ENCODE measurements at regions not wholly inside any gene's neighbourhood (a gene's known extent, or its start where the extent isn't known, plus 50 kb on each side); places are given as distances from the start of the nearest gene placed in this dataset.

DNA sequence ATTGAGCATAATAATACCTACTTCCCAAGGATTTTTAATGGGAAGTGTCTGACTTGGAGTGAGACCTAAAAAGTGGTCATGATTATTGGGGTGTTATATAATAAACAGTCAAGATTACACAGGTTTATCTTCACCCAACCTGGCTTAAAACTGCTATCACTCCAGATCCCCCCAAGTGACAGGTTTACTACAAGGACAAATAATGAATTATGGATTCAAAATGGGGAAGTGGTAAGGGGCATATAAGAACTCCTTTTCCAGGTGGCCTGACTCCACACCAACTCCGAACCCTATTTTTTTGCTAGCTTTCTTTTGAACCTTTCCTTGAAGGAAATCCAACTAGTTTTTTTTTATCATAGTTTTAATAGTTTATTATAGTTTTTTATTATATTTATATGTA lies 663.0 kb upstream of the FANCL start:
- peaks cover 4% of the 10 kb centered on the region for H3K27me3 Mint-ChIP-seq
- H3K36me3 Mint-ChIP-seq, result no peaks in the 10 kb centered on the region
- no peak overlapping the region for H3K4me3 Mint-ChIP-seq
- no peak overlapping the region for H3K27ac Mint-ChIP-seq
- no peaks in the 10 kb centered on the region for H3K9me3 Mint-ChIP-seq
- no peaks in the 10 kb centered on the region for H3K4me1 Mint-ChIP-seq

DNA sequence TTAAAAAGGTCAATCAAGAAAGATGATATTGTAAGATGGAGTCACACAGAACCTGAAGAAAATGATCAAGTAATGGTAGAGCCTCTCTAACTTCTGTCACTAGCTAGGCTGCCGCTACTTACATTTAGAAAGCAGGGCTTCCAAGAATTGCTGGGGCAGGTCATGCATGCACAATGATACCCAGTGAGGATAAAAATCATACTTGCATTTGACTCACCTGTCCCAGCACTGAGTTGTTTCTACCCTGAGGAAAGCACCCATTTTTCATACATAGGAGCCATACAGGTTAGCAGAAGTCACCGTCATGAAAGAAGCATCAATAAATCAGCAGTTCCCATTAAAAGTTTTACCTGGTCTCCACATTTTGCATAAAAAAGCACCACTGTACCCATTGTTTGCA lies 662.3 kb upstream of the FANCL start:
- Mint-ChIP-seq H3K9me3 (no peaks in the 10 kb centered on the region), H3K27me3 (peaks cover 4% of the 10 kb centered on the region), H3K27ac (no peak overlapping the region), H3K4me1 (no peaks in the 10 kb centered on the region), H3K36me3 (no peaks in the 10 kb centered on the region), H3K4me3 (no peak overlapping the region)

DNA sequence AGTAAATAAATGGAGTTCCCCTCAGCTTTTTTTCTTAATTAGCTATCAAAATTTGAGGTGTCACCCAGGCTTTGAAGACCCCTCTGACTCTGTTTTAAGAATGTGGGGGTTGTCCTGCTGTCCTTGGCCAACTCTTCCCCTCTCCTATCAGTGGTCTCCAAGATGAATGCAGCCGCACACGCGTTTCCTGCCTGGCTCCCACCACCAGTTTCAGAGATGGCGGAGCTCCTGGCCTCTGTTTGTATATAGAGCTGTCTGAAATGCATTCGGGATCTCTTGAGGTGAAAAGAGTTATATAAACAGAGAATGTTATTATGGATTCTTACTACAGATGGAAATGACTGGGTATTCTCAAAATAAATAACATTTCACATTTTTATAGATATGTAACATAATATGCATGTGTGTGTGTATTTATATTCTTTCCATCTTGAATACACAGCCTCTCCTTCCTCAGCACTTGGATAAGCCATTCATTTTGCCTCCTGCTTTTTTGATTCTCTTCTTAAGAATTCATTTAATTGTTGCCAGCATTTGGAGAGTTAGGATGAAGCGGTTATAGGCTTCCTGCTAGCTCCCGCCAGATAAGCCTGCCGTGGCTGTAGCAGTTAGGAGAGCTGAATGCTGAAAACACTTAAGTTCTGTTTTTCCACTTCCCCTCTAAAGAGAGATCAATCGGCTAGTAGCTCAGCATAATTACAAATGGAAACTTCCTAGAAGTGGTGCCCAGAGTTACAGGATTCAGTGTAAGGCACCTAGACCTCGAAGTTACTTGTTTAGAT lies 659.3 kb upstream of the FANCL start:
- peaks cover 4% of the 10 kb centered on the region for H3K27me3 Mint-ChIP-seq
- H3K27ac Mint-ChIP-seq, result no peak overlapping the region
- H3K4me3 Mint-ChIP-seq, result no peak overlapping the region
- H3K4me1 Mint-ChIP-seq, result no peaks in the 10 kb centered on the region
- H3K36me3 Mint-ChIP-seq, result no peaks in the 10 kb centered on the region
- no peaks in the 10 kb centered on the region for H3K9me3 Mint-ChIP-seq

DNA sequence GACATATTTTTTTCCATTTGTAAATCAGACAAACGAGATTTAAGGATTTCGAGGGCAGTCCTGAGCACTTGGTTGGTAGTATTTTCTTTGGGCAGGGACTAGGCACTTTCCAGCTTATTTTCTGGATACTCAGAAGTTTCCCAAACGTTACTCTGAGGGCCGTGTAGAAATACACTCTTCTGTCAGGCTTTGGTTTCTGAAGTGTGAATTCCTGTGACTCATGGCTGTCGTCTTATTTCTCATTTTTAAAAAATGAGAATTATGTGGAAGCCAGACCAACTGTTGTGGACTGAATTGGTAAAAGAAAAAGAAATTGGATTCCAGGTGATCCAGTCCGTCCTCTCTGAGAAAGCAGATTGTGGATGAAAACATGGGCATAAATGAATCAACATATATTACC lies 658.6 kb upstream of the FANCL start:
- Mint-ChIP-seq H3K9me3 (no peaks in the 10 kb centered on the region), H3K27me3 (peaks cover 4% of the 10 kb centered on the region), H3K36me3 (no peaks in the 10 kb centered on the region), H3K27ac (no peak overlapping the region), H3K4me3 (no peak overlapping the region), H3K4me1 (no peaks in the 10 kb centered on the region)

DNA sequence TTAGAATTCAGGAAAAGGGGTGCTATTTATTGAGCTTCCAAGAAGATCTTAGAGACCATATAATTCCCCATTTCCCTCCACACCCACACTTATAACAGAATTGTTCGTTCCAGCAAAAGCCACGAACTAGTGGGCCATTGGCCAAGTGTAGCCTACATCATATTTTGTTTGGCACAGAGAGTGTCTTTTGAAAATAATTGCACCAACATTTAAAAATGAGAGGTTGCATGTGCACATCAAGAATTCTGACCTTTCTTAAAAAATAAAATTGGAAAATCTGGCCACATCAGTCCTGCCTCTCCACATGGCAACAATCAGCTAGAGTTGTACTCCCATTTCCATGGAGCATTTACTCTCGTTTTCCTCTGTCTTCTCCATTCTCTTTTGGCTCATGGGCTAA lies 655.5 kb upstream of the FANCL start:
- Mint-ChIP-seq H3K36me3 (no peaks in the 10 kb centered on the region), H3K9me3 (no peaks in the 10 kb centered on the region), H3K27me3 (peaks cover 6% of the 10 kb centered on the region), H3K4me3 (no peak overlapping the region), H3K4me1 (no peaks in the 10 kb centered on the region), H3K27ac (no peak overlapping the region)

DNA sequence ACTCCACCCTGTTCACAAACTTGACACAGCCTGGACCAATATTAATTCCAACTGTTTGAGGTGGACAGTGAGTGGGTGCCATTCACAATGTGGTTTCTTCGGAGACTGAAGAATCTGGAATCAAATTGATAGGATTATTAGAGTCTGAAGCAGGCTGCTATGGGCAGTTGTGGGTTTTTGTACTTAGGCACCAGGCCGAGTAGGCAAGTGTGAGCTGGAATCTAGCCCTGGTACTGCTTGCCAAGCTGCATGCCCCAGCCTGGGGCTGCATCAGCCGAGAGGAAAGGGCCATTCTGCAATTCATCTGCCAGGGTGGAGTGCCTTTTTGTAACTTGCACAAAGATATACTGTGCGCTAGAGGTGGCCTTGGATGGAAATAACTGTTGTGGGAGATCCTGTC lies 654.7 kb upstream of the FANCL start:
- H3K4me3 Mint-ChIP-seq, result no peak overlapping the region
- H3K4me1 Mint-ChIP-seq, result no peaks in the 10 kb centered on the region
- peaks cover 6% of the 10 kb centered on the region for H3K27me3 Mint-ChIP-seq
- H3K27ac Mint-ChIP-seq, result no peak overlapping the region
- H3K36me3 Mint-ChIP-seq, result no peaks in the 10 kb centered on the region
- no peaks in the 10 kb centered on the region for H3K9me3 Mint-ChIP-seq

DNA sequence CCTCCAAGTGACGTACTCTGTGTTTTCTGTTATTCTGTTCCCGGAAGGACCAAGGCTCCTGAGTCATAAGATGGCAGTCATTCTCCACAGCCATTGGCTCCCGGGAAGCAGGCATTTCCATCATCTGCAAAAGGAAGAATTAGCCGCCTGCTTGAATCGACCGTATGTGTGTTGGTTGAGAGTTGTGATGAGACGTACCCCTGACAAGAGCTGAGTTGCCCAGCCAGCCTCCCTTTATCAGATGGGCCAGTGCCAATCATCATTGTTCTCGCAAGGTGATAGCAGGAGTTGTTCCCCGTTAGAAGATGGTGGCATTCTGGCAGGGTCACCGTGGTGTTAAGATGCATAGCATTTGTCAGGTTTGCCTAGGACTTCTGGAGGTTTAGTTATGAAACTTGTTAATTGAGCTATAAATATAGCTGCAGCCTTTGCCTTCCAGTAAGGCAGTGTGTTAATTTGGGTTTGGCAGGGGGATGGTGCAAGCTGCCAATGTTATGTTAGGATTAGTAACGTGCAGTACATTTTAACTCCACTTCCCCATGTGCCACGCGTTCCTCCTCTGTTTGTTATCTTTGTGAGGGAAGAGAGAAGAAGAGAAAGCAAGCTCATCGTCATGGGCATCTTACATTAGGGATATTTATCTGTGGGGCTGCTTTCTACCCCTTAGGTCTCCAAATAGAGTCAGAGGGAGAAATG lies 652.7 kb upstream of the FANCL start:
- Mint-ChIP-seq H3K27me3 (peaks cover 1% of the 10 kb centered on the region), H3K4me3 (no peak overlapping the region), H3K27ac (no peak overlapping the region), H3K4me1 (no peaks in the 10 kb centered on the region), H3K9me3 (no peaks in the 10 kb centered on the region), H3K36me3 (no peaks in the 10 kb centered on the region)

DNA sequence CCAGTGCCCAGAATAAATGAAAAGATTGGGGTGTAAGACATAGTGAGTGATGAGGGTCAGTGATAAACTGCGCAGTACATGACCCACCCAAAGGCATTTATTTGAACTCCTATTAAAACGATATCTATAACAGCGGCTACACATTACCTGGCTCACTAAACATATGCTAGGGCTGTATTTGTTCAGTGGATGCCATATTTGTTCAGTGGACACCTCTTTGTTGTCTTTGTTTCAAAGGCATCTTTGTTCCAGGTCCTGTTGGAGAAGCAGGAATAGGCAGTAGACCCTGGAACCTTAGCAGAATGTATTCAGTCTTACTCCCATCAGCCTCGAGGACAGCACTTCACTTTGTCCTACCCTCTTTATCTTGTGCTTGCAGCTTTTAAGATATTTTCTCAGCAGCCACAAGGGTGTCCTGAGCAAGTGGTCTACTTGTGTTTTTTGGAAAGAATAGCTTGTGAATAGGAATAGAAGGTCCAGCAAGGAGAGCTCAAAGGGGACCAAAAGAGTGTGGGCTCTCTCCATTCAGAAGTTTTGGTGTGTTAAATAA lies 650.8 kb upstream of the FANCL start:
- H3K4me1 Mint-ChIP-seq, result no peaks in the 10 kb centered on the region
- no peak overlapping the region for H3K4me3 Mint-ChIP-seq
- no peak overlapping the region for H3K27ac Mint-ChIP-seq

DNA sequence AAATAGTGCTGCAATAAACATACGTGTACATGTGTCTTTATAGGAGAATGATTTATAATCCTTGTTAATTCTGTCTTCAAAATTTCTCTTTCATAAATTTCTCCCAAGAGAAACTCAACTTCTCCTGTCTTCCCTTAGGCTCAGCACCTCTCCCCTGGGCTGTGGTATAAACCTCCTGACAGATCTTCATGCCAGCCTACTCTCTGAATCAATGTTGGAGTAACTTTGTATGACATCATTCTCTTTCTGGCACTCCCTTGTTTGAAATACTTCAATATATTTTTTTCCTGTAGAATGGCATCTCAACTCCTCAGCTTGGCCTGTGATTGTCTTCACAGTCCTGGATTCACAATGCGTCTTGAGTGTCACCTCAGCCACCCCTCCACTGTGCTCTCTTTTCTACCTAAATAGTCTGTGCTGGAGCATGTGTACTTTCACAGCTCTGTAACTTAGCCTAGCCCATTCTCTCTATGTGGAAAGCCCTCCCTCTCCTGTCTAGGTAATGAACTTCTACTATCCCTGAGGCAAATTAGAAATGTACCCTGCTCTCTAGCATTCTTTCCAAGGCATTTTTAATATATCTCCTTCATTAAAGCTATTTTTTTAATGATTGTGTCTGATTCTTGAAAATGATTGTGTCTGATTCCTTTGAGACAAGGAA lies 649.9 kb upstream of the FANCL start:
- no peak overlapping the region for H3K4me3 Mint-ChIP-seq
- H3K27me3 Mint-ChIP-seq, result peaks cover 1% of the 10 kb centered on the region
- H3K27ac Mint-ChIP-seq, result no peak overlapping the region
- H3K9me3 Mint-ChIP-seq, result no peaks in the 10 kb centered on the region
- no peaks in the 10 kb centered on the region for H3K36me3 Mint-ChIP-seq
- no peaks in the 10 kb centered on the region for H3K4me1 Mint-ChIP-seq

More for the DNA sequence above, 650.8 kb upstream of the FANCL start:
- peaks cover 1% of the 10 kb centered on the region for H3K27me3 Mint-ChIP-seq
- H3K36me3 Mint-ChIP-seq, result no peaks in the 10 kb centered on the region
- no peaks in the 10 kb centered on the region for H3K9me3 Mint-ChIP-seq

DNA sequence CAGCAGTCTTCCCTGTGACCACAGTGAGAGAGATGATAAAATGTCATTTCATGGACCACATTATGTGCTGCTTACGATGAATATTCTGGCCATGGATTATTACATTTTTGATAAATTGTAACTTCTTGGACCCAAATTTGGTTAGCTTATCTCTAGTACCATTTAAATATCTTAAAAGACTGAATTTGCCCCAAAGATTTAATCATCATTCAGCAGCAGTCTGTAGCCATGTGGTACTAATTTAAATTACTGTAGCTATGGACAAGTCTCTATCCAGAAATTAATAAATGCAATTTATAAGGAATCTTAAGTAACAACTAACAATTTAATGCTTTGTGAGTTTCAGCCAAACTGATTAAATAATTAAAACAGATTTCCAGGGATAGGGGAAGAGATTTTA lies 644.9 kb upstream of the FANCL start:
- H3K27me3 Mint-ChIP-seq, result no peaks in the 10 kb centered on the region
- H3K36me3 Mint-ChIP-seq, result no peaks in the 10 kb centered on the region
- no peaks in the 10 kb centered on the region for H3K9me3 Mint-ChIP-seq
- no peaks in the 10 kb centered on the region for H3K4me1 Mint-ChIP-seq
- H3K4me3 Mint-ChIP-seq, result no peak overlapping the region
- no peak overlapping the region for H3K27ac Mint-ChIP-seq

DNA sequence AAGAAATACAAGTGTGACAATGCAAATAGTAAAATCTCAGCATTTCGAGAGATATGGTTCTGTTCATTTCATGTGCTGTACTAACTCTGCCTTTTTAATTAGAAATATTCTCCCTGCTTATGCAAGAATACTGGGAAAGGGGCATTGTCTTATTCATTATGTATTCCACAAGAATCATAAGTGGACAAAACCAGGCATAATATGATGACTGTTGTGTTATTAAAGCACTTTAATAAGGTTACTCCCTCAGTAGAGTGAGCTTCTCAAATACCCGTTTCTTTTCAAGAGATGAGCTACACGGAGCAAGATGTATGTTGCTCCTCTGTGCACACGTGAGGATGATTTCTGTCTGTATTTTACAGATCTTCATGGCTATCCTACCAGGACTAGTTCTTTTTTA lies 638.7 kb upstream of the FANCL start:
- H3K4me1 Mint-ChIP-seq, result no peaks in the 10 kb centered on the region
- no peaks in the 10 kb centered on the region for H3K9me3 Mint-ChIP-seq
- no peaks in the 10 kb centered on the region for H3K27me3 Mint-ChIP-seq
- H3K27ac Mint-ChIP-seq, result no peak overlapping the region
- H3K36me3 Mint-ChIP-seq, result no peaks in the 10 kb centered on the region
- H3K4me3 Mint-ChIP-seq, result no peak overlapping the region

DNA sequence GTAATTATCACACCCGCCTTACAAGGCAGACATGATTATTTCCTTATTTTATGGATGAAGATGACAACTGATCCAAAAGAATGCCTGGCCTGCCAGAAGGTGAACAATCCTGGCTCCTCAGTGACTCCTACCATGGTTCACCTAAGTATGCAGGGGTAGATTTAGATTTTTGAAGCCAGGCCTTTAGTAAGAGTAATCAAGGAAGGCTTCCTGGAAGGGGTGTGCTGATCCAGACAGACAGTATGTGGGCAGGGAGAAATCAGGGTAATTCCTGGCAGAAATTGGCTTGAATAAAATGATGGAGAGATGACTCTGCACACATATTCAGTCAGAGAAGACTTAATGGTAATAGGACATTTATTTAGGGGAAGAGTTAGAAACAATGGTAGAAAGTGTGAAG lies 637.7 kb upstream of the FANCL start:
- no peak overlapping the region for H3K27ac Mint-ChIP-seq
- no peak overlapping the region for H3K4me3 Mint-ChIP-seq
- peaks cover 2% of the 10 kb centered on the region for H3K27me3 Mint-ChIP-seq
- H3K9me3 Mint-ChIP-seq, result no peaks in the 10 kb centered on the region
- H3K4me1 Mint-ChIP-seq, result no peaks in the 10 kb centered on the region
- H3K36me3 Mint-ChIP-seq, result no peaks in the 10 kb centered on the region

DNA sequence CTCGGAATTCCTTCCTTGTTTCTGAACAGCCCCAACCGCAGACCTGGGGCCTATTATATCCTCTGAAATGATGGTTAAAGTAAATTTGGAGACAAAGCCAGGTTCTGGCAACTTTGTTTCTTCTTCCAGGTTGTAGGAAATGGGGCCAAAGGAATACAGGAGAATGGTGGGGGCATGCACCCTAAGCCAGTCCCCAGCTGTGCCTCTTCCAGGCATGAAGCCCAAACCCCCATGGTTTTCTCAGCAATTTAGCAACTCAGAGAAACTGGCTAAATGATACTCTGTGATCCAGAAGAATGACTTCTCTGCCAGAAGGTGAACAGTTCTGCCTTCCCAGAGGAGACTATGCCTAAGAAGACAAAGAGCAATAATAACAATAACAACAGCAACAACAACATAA lies 635.0 kb upstream of the FANCL start:
- Mint-ChIP-seq H3K9me3 (no peaks in the 10 kb centered on the region), H3K4me1 (no peaks in the 10 kb centered on the region), H3K4me3 (no peak overlapping the region), H3K36me3 (no peaks in the 10 kb centered on the region), H3K27ac (no peak overlapping the region), H3K27me3 (peaks cover 2% of the 10 kb centered on the region)

DNA sequence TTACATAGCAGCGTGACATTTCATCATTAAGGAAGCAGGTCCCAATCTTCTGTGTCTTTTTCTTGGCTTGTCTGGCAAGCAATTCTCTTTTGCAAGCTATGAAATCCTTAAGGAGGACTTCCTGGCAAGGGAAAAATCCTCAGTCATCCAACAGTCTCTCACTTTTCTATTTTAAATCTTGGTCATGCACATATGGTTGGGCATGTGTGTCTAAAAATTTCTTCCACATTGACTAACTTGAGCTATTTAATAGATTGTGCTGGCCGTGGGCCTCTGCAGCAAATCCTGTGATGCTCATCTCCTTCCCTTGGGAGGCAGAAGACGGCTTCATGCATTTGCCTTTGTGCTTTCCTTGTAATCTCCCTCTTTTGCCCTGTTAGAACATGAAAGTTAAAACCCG lies 634.3 kb upstream of the FANCL start:
- peaks cover 2% of the 10 kb centered on the region for H3K27me3 Mint-ChIP-seq
- no peaks in the 10 kb centered on the region for H3K9me3 Mint-ChIP-seq
- H3K4me1 Mint-ChIP-seq, result no peaks in the 10 kb centered on the region

DNA sequence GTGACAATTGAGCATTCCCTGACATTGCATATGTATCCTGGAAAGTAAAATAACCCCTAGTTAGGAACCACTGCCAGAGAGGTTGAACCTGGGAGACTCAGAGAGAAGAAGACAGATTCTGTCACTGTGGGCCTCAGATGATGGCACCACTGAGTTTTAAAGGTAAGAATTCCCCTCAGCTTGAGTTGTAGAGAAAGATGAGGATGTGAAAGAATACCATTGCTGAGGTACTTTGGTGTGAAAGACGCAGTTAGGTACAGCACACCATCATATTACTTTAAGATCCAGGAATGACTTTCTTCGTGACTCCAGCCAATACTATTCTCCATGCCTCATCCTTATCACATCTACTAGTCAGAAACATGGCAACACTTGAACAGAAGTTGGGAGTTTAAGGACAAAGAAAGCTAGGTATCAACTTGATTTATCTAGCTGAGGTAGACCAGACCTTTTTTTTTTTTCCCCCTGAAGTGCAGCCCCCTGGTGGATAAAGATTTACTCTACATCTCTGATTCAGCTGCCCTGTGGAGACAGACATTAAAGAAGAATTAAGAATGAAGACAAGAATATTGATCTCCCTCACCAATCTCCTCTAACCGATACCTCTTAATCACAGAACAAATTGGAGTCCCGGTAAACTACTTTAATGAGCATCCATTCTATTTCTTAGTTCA lies 630.5 kb upstream of the FANCL start:
- H3K36me3 Mint-ChIP-seq, result no peaks in the 10 kb centered on the region
- H3K27ac Mint-ChIP-seq, result no peak overlapping the region
- no peak overlapping the region for H3K4me3 Mint-ChIP-seq
- H3K9me3 Mint-ChIP-seq, result no peaks in the 10 kb centered on the region
- peaks cover 2% of the 10 kb centered on the region for H3K27me3 Mint-ChIP-seq
- H3K4me1 Mint-ChIP-seq, result no peaks in the 10 kb centered on the region

More for the DNA sequence above, 634.3 kb upstream of the FANCL start:
- Mint-ChIP-seq H3K27ac (no peak overlapping the region), H3K4me3 (no peak overlapping the region), H3K36me3 (no peaks in the 10 kb centered on the region)
